Stimulated activated CD4-positive, alpha-beta T cell treated with anti-CD3 and anti-CD28 coated beads, Interleukin-1b, Interleukin-23, amount 100 ng/mL, for 1 hour (primary cell): ENCODE measurements at regions not wholly inside any gene's neighbourhood (a gene's known extent, or its start where the extent isn't known, plus 50 kb on each side); places are given as distances from the start of the nearest gene placed in this dataset.
A peak's percentile ranks its signal among the peaks of the same experiment; 100 is the strongest.
"Not testable (repeated sequence)": the region's sequence is repeated elsewhere in the genome, so short reads cannot be mapped to it uniquely, and the experiment has no call there.

Experiments used
- DNase-seq, 2 donors: peaks; one replicate each; pipeline ENCODE4 v3.0.0-alpha.2; 2020; ENCODE audit warnings: low read depth in 2 of 2

- not testable (repeated sequence) for DNase-seq
Measured at GRCh38 chr20:26120920-26121319, 424.3 kb upstream of the ZNF337 start.

DNA sequence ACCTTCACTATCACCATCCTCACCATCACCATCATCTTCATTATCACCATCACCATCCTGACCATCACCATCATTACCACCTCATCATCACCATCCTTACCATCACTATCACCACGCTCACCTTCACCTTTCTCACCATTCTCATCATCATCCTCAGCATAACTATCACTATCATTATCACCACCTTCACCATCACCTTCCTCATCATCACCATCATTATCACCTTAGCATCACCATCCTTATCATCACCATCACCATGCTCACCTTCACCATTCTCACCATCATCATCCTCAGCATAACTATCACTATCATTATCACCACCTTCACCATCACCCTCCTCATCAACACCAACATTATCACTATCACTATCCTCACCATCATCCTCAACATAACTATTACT, 397.8 kb upstream of the ZNF337 start:
- DNase-seq = not testable (repeated sequence)

DNA sequence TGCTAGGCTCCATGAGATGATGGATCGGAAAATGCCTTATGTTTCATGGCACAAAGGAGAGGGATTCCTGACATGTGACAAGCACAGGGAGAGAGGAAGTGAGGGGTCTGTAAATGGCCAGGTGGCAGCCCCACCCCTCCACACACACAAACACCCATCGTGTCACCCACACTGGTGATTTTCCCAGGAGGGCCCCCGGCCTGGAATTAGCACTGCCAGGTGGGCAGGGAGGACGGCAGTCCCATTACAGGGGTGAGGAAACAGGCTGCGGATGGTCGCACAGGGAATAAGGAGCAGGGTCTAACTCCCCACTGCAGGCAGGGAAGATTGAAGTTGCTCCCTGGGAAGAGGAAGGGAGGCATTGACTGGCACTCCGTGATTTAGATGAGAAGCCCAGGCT, 395.3 kb upstream of the ZNF337 start:
- not testable (repeated sequence) for DNase-seq

GRCh38 chr20:26086195-26086594, 389.5 kb upstream of the ZNF337 start:
- DNase-seq = not testable (repeated sequence)

GRCh38 chr20:26073972-26074371, 377.3 kb upstream of the ZNF337 start:
- DNase-seq = not testable (repeated sequence)

GRCh38 chr20:26059324-26059723, 362.7 kb upstream of the ZNF337 start:
- DNase-seq = not testable (repeated sequence)

GRCh38 chr20:26058446-26058845, 361.8 kb upstream of the ZNF337 start:
- not testable (repeated sequence) for DNase-seq

GRCh38 chr20:26057135-26057752, 360.6 kb upstream of the ZNF337 start:
- DNase-seq = not testable (repeated sequence)

DNA sequence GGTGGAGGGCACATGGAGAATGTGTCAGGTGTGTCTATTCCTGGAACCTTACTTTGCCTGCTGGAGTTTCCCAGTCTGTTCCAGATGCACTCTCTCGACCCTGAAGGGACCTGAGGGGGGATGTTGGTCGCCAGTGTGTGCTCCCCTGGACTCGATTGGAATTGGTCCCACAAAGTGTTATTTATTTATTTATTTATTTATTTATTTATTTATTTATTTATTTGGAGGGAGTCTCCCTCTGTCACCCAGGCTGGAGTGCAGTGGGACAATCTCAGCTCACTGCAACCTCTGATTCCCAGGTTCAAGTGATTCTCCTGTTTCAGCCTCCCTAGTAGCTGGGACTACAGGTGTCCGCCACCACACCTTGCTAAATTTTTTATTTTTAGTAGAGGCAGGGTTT, 329.1 kb upstream of the ZNF337 start:
- DNase-seq = not testable (repeated sequence)

- not testable (repeated sequence) for DNase-seq
Measured at GRCh38 chr20:26010942-26011276, 314.3 kb upstream of the ZNF337 start.

- not testable (repeated sequence) for DNase-seq
Measured at GRCh38 chr20:26010224-26010941, 313.7 kb upstream of the ZNF337 start.

GRCh38 chr20:26009402-26010223, 313.0 kb upstream of the ZNF337 start:
- peak in 1 of 2 donors; percentile 33 for DNase-seq

DNA sequence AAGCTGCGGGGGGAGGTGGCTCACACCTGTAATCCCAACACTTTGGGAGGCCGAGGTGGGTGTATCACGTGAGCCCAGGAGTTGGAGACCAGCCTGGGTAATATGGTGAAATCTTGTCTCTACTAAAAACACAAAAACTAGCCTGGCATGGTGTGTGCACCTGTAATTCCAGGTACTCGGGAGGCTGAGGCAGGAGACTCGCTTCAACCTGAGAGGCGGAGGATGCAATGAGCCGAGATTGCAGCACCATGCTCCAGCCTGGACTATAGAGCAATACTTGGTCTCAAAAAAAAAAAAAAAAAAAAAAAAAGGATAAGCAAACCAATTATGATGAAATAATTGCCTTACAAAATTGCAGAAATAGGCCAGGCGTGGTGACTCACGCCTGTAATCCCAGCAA, 311.4 kb upstream of the ZNF337 start:
- not testable (repeated sequence) for DNase-seq

DNA sequence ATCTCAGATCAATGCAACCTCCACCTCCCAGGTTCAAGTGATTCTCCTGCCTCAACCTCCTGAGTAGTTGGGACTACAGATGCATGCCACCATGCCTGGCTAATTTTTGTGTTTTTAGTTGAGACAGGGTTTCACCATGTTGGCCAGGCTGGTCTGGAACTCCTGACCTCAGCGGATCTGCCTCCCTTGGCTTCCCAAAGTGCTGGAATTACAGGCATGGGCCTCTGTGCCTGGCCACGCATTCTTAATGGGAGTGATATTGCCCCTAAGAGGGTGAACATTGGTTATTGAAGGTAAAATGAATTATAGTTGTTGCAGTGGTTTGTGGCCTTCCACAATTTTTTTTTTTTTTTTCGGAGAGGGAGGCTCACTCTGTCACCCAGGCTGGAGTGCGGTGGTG, 309.5 kb upstream of the ZNF337 start:
- DNase-seq = not testable (repeated sequence)

- DNase-seq = not testable (repeated sequence)
Measured at GRCh38 chr20:26003959-26004358, 307.3 kb upstream of the ZNF337 start.

GRCh38 chr20:25997367-25998038, 300.9 kb upstream of the ZNF337 start:
- DNase-seq = not testable (repeated sequence)

DNA sequence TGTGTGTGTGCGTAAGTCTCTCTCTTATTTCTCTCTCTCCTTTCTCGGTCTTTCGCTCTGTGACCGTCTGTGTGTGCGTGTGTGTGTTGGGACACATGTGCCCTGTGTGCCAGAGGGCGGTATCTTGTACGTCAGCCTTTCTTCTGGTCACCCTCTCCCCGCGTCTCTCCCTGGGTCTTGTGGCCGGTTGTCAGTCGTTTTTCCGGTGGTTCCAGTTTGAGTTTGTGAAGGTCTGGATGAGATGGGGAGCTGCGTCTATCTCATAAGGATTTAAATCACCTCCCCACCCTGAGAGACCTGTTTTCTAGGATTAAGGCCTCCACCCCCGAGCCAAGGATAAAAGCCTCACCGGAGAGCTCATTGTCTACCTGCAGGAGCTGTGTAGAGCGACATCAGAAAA, 295.5 kb upstream of the ZNF337 start:
- no peak for DNase-seq

DNA sequence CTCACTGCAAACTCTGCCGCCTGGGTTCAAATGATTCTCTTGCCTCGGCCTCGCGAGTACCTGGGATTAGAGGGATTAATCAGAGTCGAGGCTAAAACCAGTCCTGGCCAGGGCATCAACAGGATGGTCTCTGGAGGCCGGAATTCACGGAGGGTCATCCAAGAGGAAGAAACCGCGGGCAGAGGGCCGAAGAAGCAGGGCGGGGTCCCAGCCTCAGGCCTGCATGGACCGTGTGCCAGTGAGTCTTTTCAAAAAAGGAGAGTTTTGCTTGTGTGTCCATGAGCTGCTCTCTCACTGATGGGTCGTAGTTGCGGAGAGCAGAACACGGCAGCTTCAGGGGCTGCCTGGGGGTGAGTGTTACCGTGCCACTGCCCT, 295.1 kb upstream of the ZNF337 start:
- DNase-seq = no peak

DNA sequence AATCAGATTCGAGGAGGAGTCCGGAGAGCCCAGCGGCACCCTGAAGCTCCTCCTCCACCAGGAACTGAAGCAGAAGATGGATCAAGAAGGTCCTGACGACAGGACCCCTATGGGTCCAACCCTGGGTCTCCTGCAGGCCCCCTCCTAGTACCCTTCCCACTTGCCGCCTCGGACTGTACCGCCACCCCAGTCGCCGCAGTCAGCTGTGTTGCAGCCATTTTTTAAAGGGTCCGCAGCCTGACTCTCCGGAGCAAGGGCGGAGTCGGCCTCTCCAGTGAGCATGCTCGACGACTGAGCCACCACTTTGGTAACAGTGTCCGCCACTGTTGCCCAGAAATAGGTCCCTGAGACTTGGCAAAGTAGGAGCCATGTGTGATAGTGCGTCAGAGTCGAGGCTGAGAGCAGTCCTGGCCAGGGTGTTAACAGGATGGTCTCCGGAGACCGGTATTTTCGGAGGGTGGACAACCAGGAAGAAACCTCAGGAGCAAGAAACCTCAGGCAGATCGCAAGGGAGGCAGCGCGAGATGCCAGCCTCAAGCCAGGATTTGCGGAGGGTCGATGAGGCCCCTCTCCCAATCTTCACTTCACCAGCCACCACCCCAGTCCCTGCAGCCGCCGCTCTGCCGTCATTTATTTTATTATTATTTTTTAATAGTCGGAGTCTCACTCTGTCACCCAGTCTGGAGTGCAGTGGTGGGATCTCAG, 294.6 kb upstream of the ZNF337 start:
- no peak for DNase-seq

DNA sequence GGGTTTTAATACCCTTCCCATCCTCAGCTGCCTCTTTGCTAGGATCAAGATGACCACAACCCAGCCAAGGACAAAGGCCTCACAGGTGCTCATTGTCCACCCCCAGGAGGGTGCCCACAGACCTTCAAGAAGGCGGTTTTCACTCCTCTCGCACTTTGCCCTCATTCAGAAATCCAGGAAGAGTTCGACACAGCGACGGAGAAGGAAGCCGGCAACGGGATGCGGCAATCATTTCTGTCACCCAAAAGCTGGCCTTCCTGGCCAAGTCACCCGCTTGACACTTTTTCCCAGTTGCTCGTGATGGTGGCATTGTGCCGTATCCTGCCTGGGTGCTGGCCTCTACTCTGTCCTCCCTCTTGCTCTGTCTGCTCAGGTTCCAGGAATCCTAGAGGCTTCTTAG, 293.0 kb upstream of the ZNF337 start:
- DNase-seq = not testable (repeated sequence)

GRCh38 chr20:25989196-25989595, 292.5 kb upstream of the ZNF337 start:
- no peak for DNase-seq
